NT2/D1 (cell line): ENCODE measurements at regions not wholly inside any gene's neighbourhood (a gene's known extent, or its start where the extent isn't known, plus 50 kb on each side); places are given as distances from the start of the nearest gene placed in this dataset.

Experiments used
- SUZ12 ChIP-seq: IDR thresholded peaks from 2 replicates; pipeline ENCODE4 v1.6.1; 2011; ENCODE audit not compliant: insufficient read length, insufficient read depth; ENCODE audit errors: extremely low read depth
- YY1 ChIP-seq: IDR thresholded peaks from 2 replicates; pipeline ENCODE4 v1.6.1; 2011; ENCODE audit not compliant: insufficient read length, insufficient read depth
- ZNF274 ChIP-seq: IDR thresholded peaks from 2 replicates; pipeline ENCODE4 v1.6.1; 2011; ENCODE audit warnings: mild to moderate bottlenecking, low read depth, low read length

DNA sequence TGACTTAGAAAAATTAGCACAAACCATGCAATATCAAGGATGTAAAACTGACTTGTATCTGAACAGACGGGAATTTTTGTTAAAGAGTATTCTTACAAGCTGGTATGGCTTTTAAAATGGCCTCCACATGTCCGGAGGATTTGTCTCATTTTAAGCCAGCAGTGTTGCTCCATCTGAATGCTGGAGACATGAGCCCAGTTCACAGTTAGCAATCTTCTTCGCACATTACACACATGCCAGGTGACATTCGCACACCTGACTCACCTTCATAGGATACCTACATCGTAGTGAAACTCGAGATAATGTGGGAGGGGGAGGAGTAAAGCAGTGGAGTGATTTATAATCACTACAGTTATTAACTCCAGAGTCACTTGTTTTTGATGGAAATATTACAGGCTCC, 231.8 kb upstream of the RBBP8 start:
- no peak for TF ChIP-seq ZNF274
- no peak for TF ChIP-seq YY1
- no peak for TF ChIP-seq SUZ12
